ENCODE measurements at regions not wholly inside any gene's neighbourhood (a gene's known extent, or its start where the extent isn't known, plus 50 kb on each side); places are given as distances from the start of the nearest gene placed in this dataset.

DNA sequence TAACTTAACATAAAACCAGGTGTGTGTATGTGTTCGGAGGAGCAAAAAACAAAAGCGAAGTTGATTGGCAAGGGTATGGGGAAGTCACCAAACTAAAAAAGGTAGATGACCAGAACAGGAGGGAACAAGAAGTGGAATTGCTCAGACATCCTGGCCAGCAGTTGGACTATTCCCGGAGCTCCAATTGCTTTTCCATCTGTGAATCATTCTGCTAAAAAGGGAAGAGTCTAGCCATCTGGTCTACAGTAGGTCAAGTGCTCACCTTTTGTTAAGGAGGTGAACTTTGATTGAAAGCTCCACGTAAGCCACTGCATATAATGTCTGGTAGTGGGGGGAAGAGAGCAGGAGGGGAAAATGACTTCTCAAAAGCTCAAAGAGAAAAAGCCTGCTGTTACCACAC is 50.0 kb upstream of the BET1 start:
- DNase-seq = no peak

- DNase-seq = no peak
Observed at GRCh38 chr7:94055963-94056362, 51.8 kb upstream of the BET1 start.

GRCh38 chr7:94056796-94057207 is 52.6 kb upstream of the BET1 start:
- no peak for DNase-seq

DNA sequence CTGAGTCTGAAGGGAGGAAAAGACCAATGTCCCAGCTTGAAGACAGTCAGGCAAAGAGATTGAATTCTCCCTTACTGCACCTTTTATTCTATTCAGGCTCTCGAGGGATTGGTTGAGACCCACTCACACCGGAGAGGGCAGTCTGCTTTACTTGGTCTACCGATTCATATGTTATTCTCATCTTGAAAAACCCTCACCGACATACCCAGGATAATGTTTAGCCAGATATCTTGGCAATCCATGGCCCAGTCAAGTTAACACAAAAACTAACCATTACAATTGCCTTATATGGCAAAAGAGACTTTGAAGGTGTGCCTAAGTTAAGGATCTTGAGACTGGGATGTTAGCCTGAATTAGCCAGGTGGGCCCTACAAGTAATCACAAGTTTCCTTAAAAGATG is 53.8 kb upstream of the BET1 start:
- DNase-seq = no peak

GRCh38 chr7:94059746-94060145 is 55.6 kb upstream of the BET1 start:
- no peak for DNase-seq

DNA sequence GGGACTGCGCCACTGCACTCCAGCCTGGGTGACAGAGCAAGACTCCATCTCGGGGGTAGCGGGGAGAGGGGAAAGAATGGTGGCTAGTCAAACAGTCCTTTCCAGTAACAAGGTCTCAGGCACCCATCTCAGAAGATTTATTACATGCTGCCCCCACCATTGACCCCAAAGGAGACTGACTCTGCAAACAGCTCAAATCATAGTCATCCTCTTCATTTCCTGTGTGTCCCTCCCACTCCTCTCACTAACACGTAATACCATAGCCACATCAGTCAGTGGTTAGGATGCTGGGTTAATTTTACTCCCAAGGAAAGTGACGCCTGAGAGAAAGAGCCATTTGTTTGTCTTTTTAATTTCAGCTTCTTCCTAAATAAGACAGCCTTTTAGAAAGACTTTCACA is 56.6 kb upstream of the BET1 start:
- DNase-seq = no peak

DNA sequence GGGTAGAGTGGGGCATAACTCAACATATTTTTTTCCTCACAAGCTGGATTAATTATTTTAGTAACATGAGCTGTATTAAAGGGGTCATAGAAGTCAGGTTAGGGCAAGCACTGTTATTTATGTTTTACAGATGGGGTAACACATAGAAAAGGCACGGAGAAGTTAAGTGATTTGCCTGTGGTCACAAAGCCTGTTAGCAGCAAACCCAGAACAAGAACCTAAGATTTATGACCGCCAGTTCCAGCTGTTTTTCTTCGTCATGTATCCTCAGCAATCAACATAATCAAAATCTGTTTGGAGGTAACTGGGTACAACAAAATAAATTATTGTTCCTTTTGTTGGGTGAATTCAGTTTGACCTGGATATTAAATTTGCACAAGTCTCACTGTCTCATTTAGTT is 57.2 kb upstream of the BET1 start:
- DNase-seq = no peak

DNA sequence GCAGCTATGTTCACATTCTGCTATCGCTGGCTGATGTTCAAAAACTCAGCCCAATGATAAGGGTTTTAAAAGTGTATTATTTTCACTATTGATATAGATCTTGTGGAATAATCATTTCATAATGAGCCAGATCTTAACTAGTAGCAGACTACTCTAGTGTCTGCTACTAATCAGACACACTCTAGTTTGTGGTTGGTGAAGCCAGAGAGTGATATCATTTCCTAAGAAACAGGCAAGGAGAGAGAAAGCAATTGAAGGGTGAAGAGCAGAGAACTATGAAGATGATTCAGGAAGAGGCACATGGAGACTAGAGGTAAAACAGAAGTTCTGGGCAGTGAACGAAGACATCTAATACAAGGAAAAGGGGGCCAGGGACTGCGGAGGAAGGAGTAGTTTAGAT is 58.2 kb upstream of the BET1 start:
- no peak for DNase-seq

GRCh38 chr7:94064541-94065191 is 60.5 kb upstream of the BET1 start:
- DNase-seq = no peak

DNA sequence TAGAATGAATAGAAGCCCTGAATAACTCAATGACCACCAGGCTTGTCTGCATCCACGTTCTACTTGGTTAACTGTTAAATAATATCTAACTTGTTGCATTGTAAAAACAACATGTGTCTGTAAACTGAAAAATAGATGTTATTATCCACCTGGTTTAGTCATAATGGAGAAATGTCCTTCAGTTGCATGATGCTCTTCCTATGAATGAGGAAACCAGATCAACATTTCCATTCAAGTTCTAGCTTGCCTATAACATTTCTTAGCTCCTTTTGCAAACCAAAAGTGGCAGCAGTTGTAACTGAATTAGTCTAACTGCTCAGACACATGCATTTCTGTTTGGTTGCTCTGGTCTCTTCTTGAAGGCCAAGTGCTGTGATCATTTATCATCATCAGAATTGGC is 62.9 kb upstream of the BET1 start:
- DNase-seq = no peak

- DNase-seq = no peak
Observed at GRCh38 chr7:94067506-94067905, 63.4 kb upstream of the BET1 start.

- no peak for DNase-seq
Observed at GRCh38 chr7:94069162-94069739, 65.1 kb upstream of the BET1 start.

GRCh38 chr7:94080551-94080950 is 76.4 kb upstream of the BET1 start:
- DNase-seq = no peak

- DNase-seq = no peak
Observed at GRCh38 chr7:94082126-94082525, 78.0 kb upstream of the BET1 start.

- DNase-seq = peak; percentile 10
Observed at GRCh38 chr7:94087664-94088352, 83.7 kb upstream of the BET1 start.

DNA sequence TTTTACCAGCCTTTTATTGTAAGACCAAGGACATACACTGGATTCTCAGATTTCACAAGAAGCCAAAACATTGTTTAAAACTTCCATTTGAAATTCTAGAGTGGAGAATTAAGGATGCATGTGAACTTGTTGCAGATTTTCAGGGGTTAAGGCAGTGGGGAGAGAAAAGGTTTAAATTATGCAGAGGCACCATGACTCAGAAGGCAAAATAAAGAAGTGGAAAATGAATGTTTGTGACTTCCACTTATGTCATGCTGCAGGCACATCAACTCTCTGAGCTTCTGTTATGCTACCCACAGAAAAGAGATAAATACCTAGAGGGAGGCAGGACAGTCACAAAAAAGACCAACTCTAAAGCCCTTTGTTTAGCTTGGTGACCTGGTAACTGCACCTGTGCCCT is 84.4 kb upstream of the BET1 start:
- no peak for DNase-seq

- DNase-seq = no peak
Observed at GRCh38 chr7:94089806-94090205, 85.7 kb upstream of the BET1 start.

GRCh38 chr7:94092980-94093379 is 88.8 kb upstream of the BET1 start:
- no peak for DNase-seq

DNA sequence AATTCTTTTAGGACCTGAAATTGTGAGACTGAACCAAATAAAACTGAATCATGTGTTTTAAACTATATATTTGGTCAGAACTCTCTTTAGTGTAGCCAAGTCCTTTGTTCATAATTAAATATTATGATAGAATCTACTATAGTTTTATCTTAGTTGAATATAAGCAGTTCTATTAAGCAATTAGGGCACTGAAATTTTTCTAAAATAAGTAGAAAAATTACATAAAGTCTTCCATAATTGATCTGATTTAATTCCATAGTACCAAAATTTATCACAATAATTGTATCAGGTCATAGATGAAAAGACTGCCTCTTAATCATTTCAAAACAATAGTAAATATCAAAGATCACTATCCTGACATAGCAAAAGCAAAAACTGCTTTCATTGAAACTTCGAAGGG is 90.1 kb upstream of the BET1 start:
- DNase-seq = no peak

DNA sequence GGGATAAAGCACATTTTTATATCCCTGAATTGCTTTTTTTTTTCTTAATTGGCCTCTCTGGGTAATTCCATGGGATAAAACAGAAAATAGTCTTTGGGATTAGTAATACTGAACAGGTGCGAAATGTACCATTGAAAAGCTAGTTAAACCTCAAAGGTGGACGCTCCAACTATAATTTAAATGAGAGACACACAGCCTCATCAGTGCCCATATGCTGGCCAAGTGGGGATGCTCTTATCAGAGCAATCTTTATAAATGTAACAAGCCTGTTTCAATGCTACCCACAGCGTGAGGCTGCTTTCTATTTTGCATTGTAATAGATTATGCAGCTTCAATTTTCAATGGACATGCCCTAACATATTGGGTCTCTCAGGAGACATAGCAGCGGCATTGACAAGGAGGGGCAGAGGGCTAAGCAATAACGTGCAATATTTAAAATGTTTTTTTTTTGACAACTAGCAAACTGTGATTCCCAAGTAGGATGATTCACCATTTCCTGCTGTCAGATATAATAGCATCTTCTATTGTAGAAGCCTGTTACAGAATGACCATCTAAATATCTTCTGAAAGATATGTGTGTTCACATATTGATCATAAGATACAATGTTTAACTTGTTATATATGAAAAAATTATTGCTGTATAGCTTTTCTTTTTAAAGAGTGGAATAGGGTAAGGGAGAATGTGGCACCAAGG is 91.3 kb upstream of the BET1 start:
- no peak for DNase-seq

DNA sequence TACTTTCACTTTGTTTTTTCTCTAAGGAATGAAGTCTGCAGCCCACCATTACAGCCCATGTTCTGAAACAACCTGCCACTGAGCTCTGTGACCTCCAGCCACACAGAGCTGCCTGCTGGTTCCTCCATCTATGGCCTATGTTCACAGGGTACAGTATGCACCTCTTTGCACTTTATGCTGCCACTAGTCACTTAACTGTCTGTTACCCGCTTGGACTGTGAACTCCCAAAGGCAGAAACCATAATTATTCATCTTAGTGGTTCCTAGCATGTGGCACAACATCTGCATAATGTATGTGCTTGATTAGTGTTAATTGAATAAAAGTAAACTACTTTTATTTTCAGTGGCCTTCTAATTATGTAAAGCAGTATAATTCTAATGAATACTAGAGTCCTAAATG is 95.5 kb upstream of the BET1 start:
- DNase-seq = no peak

DNA sequence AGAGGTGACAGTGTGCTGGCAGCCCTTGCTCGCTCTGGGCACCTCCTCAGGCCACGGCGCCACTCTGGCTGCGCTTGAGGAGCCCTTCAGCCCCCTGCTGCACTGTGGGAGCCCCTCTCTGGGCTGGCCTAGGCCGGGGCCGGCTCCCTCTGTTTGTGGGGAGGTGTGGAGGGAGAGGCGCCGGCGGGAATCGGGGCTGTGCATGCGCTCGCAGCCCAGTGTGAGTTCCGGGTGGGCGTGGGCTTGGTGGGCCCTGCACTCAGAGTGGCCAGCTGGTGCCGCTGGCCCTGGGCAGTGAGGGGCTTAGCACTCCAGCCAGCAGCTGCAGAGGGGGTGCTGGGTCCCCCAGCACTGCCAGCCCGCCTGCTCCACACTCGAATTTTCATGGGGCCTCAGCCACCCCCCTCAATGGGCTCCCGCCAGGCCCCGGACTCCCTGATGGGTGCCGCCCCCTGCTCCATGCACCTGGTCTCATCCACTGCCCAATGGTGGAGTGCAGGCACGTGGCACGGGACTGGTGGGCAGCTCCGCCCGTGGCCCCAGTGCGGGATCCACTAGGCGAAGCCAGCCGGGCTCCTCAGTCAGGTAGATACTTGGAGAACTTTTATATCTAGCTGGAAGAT is 96.7 kb upstream of the BET1 start:
- DNase-seq = no peak

- DNase-seq = no peak
Observed at GRCh38 chr7:94104301-94104700, 100.1 kb upstream of the BET1 start.

- no peak for DNase-seq
Observed at GRCh38 chr7:94109556-94109955, 105.4 kb upstream of the BET1 start.

Data from activated CD4-positive, alpha-beta T cell treated with anti-CD3 and anti-CD28 coated beads, Interleukin-2, amount 50 U/mL, for 1 hour (primary cell).